Parathyroid adenoma (tissue), 2 donors: ENCODE measurements at regions not wholly inside any gene's neighbourhood (a gene's known extent, or its start where the extent isn't known, plus 50 kb on each side); places are given as distances from the start of the nearest gene placed in this dataset.

Experiments used
- H2AFZ ChIP-seq: fragments of 300-600 bp; sonication (generic); one replicate; pipeline ENCODE4 v1.7.0; 2017; ENCODE audit warnings: antibody characterized with exemption, mild to moderate bottlenecking
- H3K27ac ChIP-seq: fragments of 300-600 bp; sonication (generic); one replicate; pipeline ENCODE4 v1.7.0; 2017
- H3K27me3 ChIP-seq: fragments of 300-600 bp; sonication (generic); one replicate; pipeline ENCODE4 v1.7.0; 2017; ENCODE audit warnings: low read length; ENCODE audit not compliant: control insufficient read depth, insufficient read depth
- H3K36me3 ChIP-seq: fragments of 300-600 bp; sonication (generic); one replicate; pipeline ENCODE4 v1.7.0; 2017; ENCODE audit warnings: low read length; ENCODE audit not compliant: control insufficient read depth, insufficient read depth
- H3K4me1 ChIP-seq: fragments of 300-600 bp; sonication (generic); one replicate; pipeline ENCODE4 v1.7.0; 2017; ENCODE audit warnings: control low read depth
- H3K4me2 ChIP-seq: fragments of 300-600 bp; sonication (generic); one replicate; pipeline ENCODE4 v1.7.0; 2017; ENCODE audit warnings: low read length
- H3K4me3 ChIP-seq: fragments of 300-600 bp; sonication (generic); one replicate; pipeline ENCODE4 v1.7.0; 2017; ENCODE audit warnings: low read depth, low read length
- H3K79me2 ChIP-seq: fragments of 300-600 bp; sonication (generic); one replicate; pipeline ENCODE4 v1.7.0; 2017; ENCODE audit warnings: control low read depth
- H3K9ac ChIP-seq: fragments of 300-600 bp; sonication (generic); one replicate; pipeline ENCODE4 v1.7.0; 2017; ENCODE audit warnings: mild to moderate bottlenecking
- H3K9me3 ChIP-seq: fragments of 300-600 bp; sonication (generic); one replicate; pipeline ENCODE4 v1.7.0; 2017; ENCODE audit warnings: low read length; ENCODE audit not compliant: control insufficient read depth
- TF ChIP-seq, protein P1 (sequence below): fragments of 300-600 bp; sonication (generic); IDR thresholded peaks from one replicate; pipeline ENCODE4 v1.7.0; 2017; ENCODE audit warnings: antibody characterized with exemption, mild to moderate bottlenecking
- donor health status: primary hyperparathyroidism.

DNA sequence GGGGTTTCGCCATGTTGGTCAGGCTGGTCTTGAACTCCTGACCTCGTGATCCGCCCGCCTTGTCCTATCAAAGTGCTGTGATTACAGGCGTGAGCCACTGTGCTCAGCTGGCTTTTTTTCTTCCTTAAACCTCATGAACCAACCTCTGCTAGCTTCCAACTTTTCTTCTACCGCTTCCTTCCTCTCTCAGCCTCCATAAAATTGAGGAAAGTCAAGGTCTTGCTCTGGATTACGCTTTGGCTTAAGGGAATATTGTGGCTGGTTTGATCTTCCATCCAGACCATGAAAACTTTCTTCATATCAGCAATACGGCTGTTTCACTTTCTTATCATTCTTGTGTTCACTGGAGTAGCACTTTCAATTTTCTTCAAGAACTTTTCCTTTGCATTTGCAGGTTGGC is 57.5 kb upstream of the SDK2 start:
- Histone ChIP-seq H3K9me3 (no peaks in the 10 kb centered on the region), H3K79me2 (no peaks in the 10 kb centered on the region), H3K9ac (no peak overlapping the region), H3K27me3 (no peaks in the 10 kb centered on the region), H3K27ac (no peak overlapping the region), H3K4me2 (no peak overlapping the region), H3K4me1 (no peaks in the 10 kb centered on the region), H3K36me3 (no peaks in the 10 kb centered on the region), H2AFZ (no peak overlapping the region), H3K4me3 (no peak overlapping the region)
- TF ChIP-seq, protein P1, sequence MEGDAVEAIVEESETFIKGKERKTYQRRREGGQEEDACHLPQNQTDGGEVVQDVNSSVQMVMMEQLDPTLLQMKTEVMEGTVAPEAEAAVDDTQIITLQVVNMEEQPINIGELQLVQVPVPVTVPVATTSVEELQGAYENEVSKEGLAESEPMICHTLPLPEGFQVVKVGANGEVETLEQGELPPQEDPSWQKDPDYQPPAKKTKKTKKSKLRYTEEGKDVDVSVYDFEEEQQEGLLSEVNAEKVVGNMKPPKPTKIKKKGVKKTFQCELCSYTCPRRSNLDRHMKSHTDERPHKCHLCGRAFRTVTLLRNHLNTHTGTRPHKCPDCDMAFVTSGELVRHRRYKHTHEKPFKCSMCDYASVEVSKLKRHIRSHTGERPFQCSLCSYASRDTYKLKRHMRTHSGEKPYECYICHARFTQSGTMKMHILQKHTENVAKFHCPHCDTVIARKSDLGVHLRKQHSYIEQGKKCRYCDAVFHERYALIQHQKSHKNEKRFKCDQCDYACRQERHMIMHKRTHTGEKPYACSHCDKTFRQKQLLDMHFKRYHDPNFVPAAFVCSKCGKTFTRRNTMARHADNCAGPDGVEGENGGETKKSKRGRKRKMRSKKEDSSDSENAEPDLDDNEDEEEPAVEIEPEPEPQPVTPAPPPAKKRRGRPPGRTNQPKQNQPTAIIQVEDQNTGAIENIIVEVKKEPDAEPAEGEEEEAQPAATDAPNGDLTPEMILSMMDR: no peak

DNA sequence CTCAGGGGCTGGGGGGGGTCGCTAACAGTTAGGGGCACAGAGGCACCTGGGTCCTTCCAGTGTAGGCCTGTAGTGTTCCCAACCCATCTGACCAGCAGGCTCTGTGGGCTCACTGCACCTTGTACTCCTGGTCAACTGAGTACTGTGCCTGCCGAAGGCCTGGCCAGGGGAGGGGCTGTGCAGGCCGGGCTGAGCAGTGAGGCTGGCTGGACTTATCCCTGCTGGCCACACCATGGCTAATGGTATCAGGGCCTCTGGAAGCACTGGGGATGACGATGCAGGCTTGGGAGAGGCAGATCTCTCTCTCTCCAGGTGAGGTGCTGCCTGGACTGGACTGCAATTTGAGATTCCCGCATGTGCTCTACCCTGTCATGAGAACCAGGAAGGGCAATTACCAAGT is 58.9 kb upstream of the SDK2 start:
- H2AFZ ChIP-seq: no peak overlapping the region
- TF ChIP-seq, protein P1: no peak

DNA sequence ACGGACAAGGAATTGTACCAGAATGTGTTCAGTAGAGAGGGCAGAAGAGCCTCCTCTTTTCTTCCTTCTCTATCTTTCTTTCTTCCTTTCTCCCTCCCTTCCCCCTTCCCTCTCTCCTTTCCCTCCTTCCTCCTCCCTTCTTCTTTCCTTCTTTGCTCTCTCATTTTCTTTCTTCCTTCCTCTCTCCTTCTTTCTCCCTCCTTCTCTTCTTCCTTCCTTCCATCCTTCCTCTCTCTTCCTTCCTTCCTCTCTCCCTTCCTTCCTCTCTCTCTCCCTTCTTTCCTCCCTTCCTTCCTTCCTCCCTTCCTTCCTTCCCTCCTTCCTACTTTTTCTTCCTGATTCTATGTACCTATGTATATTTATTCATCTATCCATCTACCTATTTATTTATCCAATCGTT is 59.7 kb upstream of the SDK2 start:
- Histone ChIP-seq H3K27ac (no peak overlapping the region), H3K4me1 (no peaks in the 10 kb centered on the region), H3K4me3 (no peak overlapping the region), H3K36me3 (no peaks in the 10 kb centered on the region), H3K79me2 (no peaks in the 10 kb centered on the region), H3K4me2 (no peak overlapping the region), H3K27me3 (no peaks in the 10 kb centered on the region), H3K9ac (no peak overlapping the region), H2AFZ (no peak overlapping the region), H3K9me3 (no peaks in the 10 kb centered on the region)
- TF ChIP-seq, protein P1: no peak

More for the DNA sequence above, 58.9 kb upstream of the SDK2 start:
- Histone ChIP-seq H3K4me1 (no peaks in the 10 kb centered on the region), H3K27me3 (no peaks in the 10 kb centered on the region), H3K79me2 (no peaks in the 10 kb centered on the region), H3K4me3 (no peak overlapping the region), H3K4me2 (no peak overlapping the region), H3K9me3 (no peaks in the 10 kb centered on the region), H3K9ac (no peak overlapping the region), H3K36me3 (no peaks in the 10 kb centered on the region), H3K27ac (no peak overlapping the region)

DNA sequence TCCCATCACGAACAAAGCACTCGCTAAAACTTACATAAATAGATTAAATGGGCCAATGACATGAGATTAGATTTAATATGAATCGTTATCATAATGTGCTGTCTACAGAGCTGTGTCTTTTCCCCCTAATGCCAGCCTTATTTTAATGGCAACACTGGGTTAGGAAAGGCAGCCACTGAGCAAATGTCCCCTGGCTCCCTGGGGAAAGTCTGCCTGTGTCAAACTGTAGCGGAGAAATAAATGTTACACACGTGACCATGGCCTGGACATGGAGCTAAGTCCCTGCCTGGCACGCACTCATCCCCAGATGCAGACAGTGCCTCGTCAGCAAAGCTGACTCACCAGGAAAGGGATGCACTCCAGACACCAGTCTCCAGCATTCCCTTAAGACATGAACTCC is 61.3 kb upstream of the SDK2 start:
- no peaks in the 10 kb centered on the region for H3K27me3 ChIP-seq
- no peaks in the 10 kb centered on the region for H3K4me1 ChIP-seq
- H3K4me3 ChIP-seq: no peak overlapping the region
- no peaks in the 10 kb centered on the region for H3K79me2 ChIP-seq
- H3K4me2 ChIP-seq: no peak overlapping the region
- H3K27ac ChIP-seq: no peak overlapping the region
- no peak overlapping the region for H2AFZ ChIP-seq
- TF ChIP-seq, protein P1: no peak
- no peaks in the 10 kb centered on the region for H3K36me3 ChIP-seq
- no peak overlapping the region for H3K9ac ChIP-seq
- H3K9me3 ChIP-seq: no peaks in the 10 kb centered on the region

DNA sequence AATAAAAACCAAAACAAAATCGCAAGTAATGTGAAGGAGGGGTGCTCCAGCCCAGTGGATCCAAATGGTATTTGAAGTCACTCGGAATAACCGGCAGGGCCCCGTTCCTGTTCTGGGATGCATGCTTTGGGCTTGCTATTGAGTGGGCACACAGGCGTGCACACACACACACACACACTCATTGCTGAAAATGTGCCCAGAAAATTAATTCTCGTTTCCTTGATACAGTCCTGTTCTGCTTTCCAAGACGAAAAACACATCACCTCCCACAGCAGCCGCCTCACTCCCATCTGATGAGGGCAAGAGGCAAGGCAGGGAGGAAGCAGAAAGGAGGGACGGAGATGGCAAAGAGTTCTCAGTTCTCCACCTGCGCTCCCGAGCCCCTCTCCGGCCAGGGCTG is 62.2 kb upstream of the SDK2 start:
- Histone ChIP-seq H3K79me2 (no peaks in the 10 kb centered on the region), H3K9ac (no peak overlapping the region), H3K4me1 (no peaks in the 10 kb centered on the region), H3K4me2 (no peak overlapping the region), H3K9me3 (no peaks in the 10 kb centered on the region), H3K4me3 (no peak overlapping the region), H3K27ac (no peak overlapping the region), H3K36me3 (no peaks in the 10 kb centered on the region), H2AFZ (no peak overlapping the region), H3K27me3 (no peaks in the 10 kb centered on the region)
- TF ChIP-seq, protein P1: no peak
